ENCODE measurements at regions not wholly inside any gene's neighbourhood (a gene's known extent, or its start where the extent isn't known, plus 50 kb on each side); places are given as distances from the start of the nearest gene placed in this dataset.
A peak's percentile ranks its signal among the peaks of the same experiment; 100 is the strongest.

GRCh38 chr14:86055512-86056075 lies 525.6 kb downstream of the FLRT2 start:
- TF ChIP-seq POLR2A (IDR thresholded peaks at IDR 0.05) (no peak), CTCF (IDR thresholded peaks at IDR 0.05) (peak in 3 of 4 donors; percentile 5 to 20 (median 13))
- intact Hi-C loops (cut with DNase I) = no loop called here
- H3K27ac ChIP-seq = no peak overlapping the region
- H3K36me3 ChIP-seq = no peaks in the 10 kb centered on the region
- no peaks in the 10 kb centered on the region for H3K4me1 ChIP-seq
- DNase-seq = no peak
- 28% methylated on average over 3 of the region's 3 CpGs for WGBS (ENCODE audit: insufficient coverage, low coverage, low lambda C conversion rate, missing lambda C conversion rate)
- ATAC-seq = peak in 3 of 4 donors; percentile 44 to 72 (median 47)
- H3K4me3 ChIP-seq = no peak overlapping the region
- no peaks in the 10 kb centered on the region for H3K9me3 ChIP-seq
- no peaks in the 10 kb centered on the region for H3K27me3 ChIP-seq

GRCh38 chr14:86052868-86053267 lies 522.9 kb downstream of the FLRT2 start:
- no peaks in the 10 kb centered on the region for H3K36me3 ChIP-seq
- WGBS (ENCODE audit: insufficient coverage, low coverage, low lambda C conversion rate, missing lambda C conversion rate) = 43% methylated on average over 1 of the region's 1 CpG
- ATAC-seq = no peak
- no peaks in the 10 kb centered on the region for H3K27me3 ChIP-seq
- TF ChIP-seq POLR2A (IDR thresholded peaks at IDR 0.05) (no peak), CTCF (IDR thresholded peaks at IDR 0.05) (no peak)
- intact Hi-C loops (cut with DNase I) = no loop called here
- no peak overlapping the region for H3K4me3 ChIP-seq
- H3K9me3 ChIP-seq = no peaks in the 10 kb centered on the region
- no peaks in the 10 kb centered on the region for H3K4me1 ChIP-seq
- H3K27ac ChIP-seq = no peak overlapping the region
- no peak for DNase-seq

- DNase-seq = no peak
- H3K27ac ChIP-seq = no peak overlapping the region
- 77% methylated on average over 5 of the region's 5 CpGs for WGBS (ENCODE audit: insufficient coverage, low coverage, low lambda C conversion rate, missing lambda C conversion rate)
- TF ChIP-seq CTCF (IDR thresholded peaks at IDR 0.05) (no peak), POLR2A (IDR thresholded peaks at IDR 0.05) (no peak)
- intact Hi-C loops (cut with DNase I) = no loop called here
- no peaks in the 10 kb centered on the region for H3K27me3 ChIP-seq
- no peaks in the 10 kb centered on the region for H3K36me3 ChIP-seq
- ATAC-seq = no peak
- no peaks in the 10 kb centered on the region for H3K4me1 ChIP-seq
- H3K9me3 ChIP-seq = no peaks in the 10 kb centered on the region
- no peak overlapping the region for H3K4me3 ChIP-seq
These were observed 520.8 kb downstream of the FLRT2 start for GRCh38 chr14:86050757-86051156.

GRCh38 chr14:86050072-86050683 lies 520.2 kb downstream of the FLRT2 start:
- Histone ChIP-seq H3K36me3 (no peaks in the 10 kb centered on the region), H3K4me3 (no peak overlapping the region)

More at GRCh38 chr14:86050072-86050683, 520.2 kb downstream of the FLRT2 start:
- no peak for TF ChIP-seq CTCF (IDR thresholded peaks at IDR 0.05)
- no peak for TF ChIP-seq POLR2A (IDR thresholded peaks at IDR 0.05)
- Histone ChIP-seq H3K27me3 (no peaks in the 10 kb centered on the region), H3K9me3 (no peaks in the 10 kb centered on the region), H3K4me1 (no peaks in the 10 kb centered on the region), H3K27ac (no peak overlapping the region)
- ATAC-seq (no peak), DNase-seq (no peak)
- 48% methylated on average over 2 of the region's 2 CpGs for WGBS (ENCODE audit: insufficient coverage, low coverage, low lambda C conversion rate, missing lambda C conversion rate)
- intact Hi-C loops (cut with DNase I) = no loop called here

All from right lobe of liver (tissue), 6 donors.